ENCODE measurements at regions not wholly inside any gene's neighbourhood (a gene's known extent, or its start where the extent isn't known, plus 50 kb on each side); places are given as distances from the start of the nearest gene placed in this dataset.
A peak's percentile ranks its signal among the peaks of the same experiment; 100 is the strongest.

GRCh38 chr12:102548543-102548942, 68.2 kb upstream of the IGF1 start:
- DNase-seq (ENCODE audit: low read depth): no peak
- H3K4me3 ChIP-seq (ENCODE audit: low read depth, low read length): no peak overlapping the region
- TF ChIP-seq CTCF (IDR thresholded peaks at IDR 0.05; ENCODE audit: low read depth, low read length, missing control alignments): no peak

GRCh38 chr12:102543494-102544485, 63.4 kb upstream of the IGF1 start:
- H3K4me3 ChIP-seq (ENCODE audit: low read depth, low read length): no peak overlapping the region
- TF ChIP-seq CTCF (IDR thresholded peaks at IDR 0.05; ENCODE audit: low read depth, low read length, missing control alignments): peak; percentile 49
- DNase-seq (ENCODE audit: low read depth): no peak

GRCh38 chr12:102542816-102543440, 62.6 kb upstream of the IGF1 start:
- DNase-seq (ENCODE audit: low read depth): no peak
- TF ChIP-seq CTCF (IDR thresholded peaks at IDR 0.05; ENCODE audit: low read depth, low read length, missing control alignments): no peak

DNA sequence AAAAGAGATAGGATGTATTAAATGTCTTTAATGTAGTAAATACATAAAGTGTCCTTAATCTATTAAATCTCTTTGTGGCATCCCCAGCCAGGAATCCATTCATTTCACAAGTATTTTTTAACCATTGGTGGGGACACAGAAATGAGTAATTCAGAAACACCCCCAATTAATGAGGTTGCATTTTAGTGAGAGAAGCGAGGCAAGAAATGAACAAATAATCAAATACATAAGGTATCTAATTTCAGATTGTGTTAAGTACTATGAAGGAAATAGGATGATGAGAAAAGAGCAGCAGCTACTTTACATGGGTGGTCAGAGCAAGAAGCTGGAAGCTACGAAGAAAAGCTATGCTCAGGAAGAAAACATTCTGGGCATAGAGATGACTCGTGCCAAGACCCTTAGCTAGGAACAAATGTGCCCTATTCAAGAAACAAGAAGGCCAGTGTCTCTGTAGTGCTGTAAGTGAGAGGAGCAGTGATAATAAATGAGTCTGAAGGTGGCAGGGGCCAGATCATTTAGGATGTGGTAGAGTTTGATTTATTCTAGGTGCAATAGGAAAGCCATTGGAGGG, 60.5 kb upstream of the IGF1 start:
- TF ChIP-seq CTCF (IDR thresholded peaks at IDR 0.05; ENCODE audit: low read depth, low read length, missing control alignments): no peak
- no peak for DNase-seq (ENCODE audit: low read depth)

More at GRCh38 chr12:102542816-102543440, 62.6 kb upstream of the IGF1 start:
- H3K4me3 ChIP-seq (ENCODE audit: low read depth, low read length): no peak overlapping the region

GRCh38 chr12:102539651-102540553, 59.5 kb upstream of the IGF1 start:
- no peak for DNase-seq (ENCODE audit: low read depth)
- no peak for TF ChIP-seq CTCF (IDR thresholded peaks at IDR 0.05; ENCODE audit: low read depth, low read length, missing control alignments)
- H3K4me3 ChIP-seq (ENCODE audit: low read depth, low read length): no peak overlapping the region

More for the DNA sequence above, 60.5 kb upstream of the IGF1 start:
- H3K4me3 ChIP-seq (ENCODE audit: low read depth, low read length): no peak overlapping the region

- DNase-seq (ENCODE audit: low read depth): no peak
- no peak for TF ChIP-seq CTCF (IDR thresholded peaks at IDR 0.05; ENCODE audit: low read depth, low read length, missing control alignments)
- H3K4me3 ChIP-seq (ENCODE audit: low read depth, low read length): no peak overlapping the region
These were observed 54.9 kb upstream of the IGF1 start for GRCh38 chr12:102535306-102535705.
